PC-9 (cell line): ENCODE measurements at regions not wholly inside any gene's neighbourhood (a gene's known extent, or its start where the extent isn't known, plus 50 kb on each side); places are given as distances from the start of the nearest gene placed in this dataset.

ENCODE experiments used
- BruUV-seq: library from RNA; stranded (reverse); fragments of 400-500 nt; replicated peaks from 2 replicates; lab custom pipeline; 2021; lab: Mats Ljungman, UMichigan
- CTCF ChIA-PET: fragments of 300-600 bp; sonication (Branson Sonifier 250); formaldehyde crosslinking; loops from one replicate; lab custom pipeline; 2022; ENCODE audit warnings: antibody characterized with exemption; lab: Charles Lee
- POLR2A ChIA-PET: fragments of 300-600 bp; sonication (Branson Sonifier 250); formaldehyde crosslinking; loops from one replicate; lab custom pipeline; 2022; ENCODE audit warnings: antibody characterized with exemption; ENCODE audit not compliant: unreplicated experiment; lab: Charles Lee
- DNase-seq, 2 experiments: peaks; one replicate each; pipeline versions ENCODE4 v3.0.0 to v3.0.0-alpha.2; 2015 to 2022; ENCODE audit warnings: mixed read lengths in 1 of 2
- H2AFZ ChIP-seq: fragments of 200-600 bp; sonication (generic); 2 replicates; pipeline ENCODE4 v1.8.1; 2017; ENCODE audit warnings: antibody characterized with exemption
- H3F3A ChIP-seq: fragments of 200-600 bp; sonication (generic); 2 replicates; pipeline ENCODE4 v1.8.1; 2017; ENCODE audit warnings: antibody characterized with exemption, mild to moderate bottlenecking, low read depth; ENCODE audit not compliant: insufficient read depth
- H3K27ac ChIP-seq: fragments of 200-600 bp; sonication (generic); 2 replicates; pipeline ENCODE4 v1.6.1; 2016; ENCODE audit warnings: mixed run types
- H3K27me3 ChIP-seq: fragments of 200-600 bp; sonication (generic); 2 replicates; pipeline ENCODE4 v1.6.1; 2016; ENCODE audit warnings: low read depth, mixed run types; ENCODE audit not compliant: insufficient read depth
- H3K36me3 ChIP-seq: fragments of 200-600 bp; sonication (generic); 2 replicates; pipeline ENCODE4 v1.6.1; 2016; ENCODE audit warnings: low read depth, mixed run types
- H3K4me1 ChIP-seq: fragments of 200-600 bp; sonication (generic); replicated peaks from 2 replicates; pipeline ENCODE4 v1.6.1; 2016; ENCODE audit warnings: mixed run types; ENCODE audit not compliant: insufficient read depth
- H3K4me2 ChIP-seq: fragments of 200-600 bp; sonication (generic); 2 replicates; pipeline ENCODE4 v1.6.1; 2017; ENCODE audit warnings: mixed run types
- H3K4me3 ChIP-seq: fragments of 200-600 bp; sonication (generic); 2 replicates; pipeline ENCODE4 v1.6.1; 2016; ENCODE audit warnings: mixed run types
- H3K79me2 ChIP-seq: fragments of 200-600 bp; sonication (generic); 2 replicates; pipeline ENCODE4 v1.6.1; 2017; ENCODE audit warnings: low read depth, mixed run types
- H3K9me2 ChIP-seq: fragments of 200-600 bp; sonication (generic); 2 replicates; pipeline ENCODE4 v1.8.1; 2017; ENCODE audit warnings: mild to moderate bottlenecking; ENCODE audit not compliant: insufficient read depth
- H3K9me3 ChIP-seq: fragments of 200-600 bp; sonication (generic); 2 replicates; pipeline ENCODE4 v1.8.1; 2016; ENCODE audit warnings: low read depth; ENCODE audit not compliant: insufficient read depth
- H4K20me1 ChIP-seq: fragments of 200-600 bp; sonication (generic); 2 replicates; pipeline ENCODE4 v1.8.1; 2017; ENCODE audit not compliant: insufficient read depth
- CTCF ChIP-seq: fragments of 200-600 bp; sonication (generic); conservative IDR thresholded peaks from 2 replicates; pipeline ENCODE4 v1.6.1; 2017; ENCODE audit warnings: mixed run types, antibody characterized with exemption, mild to moderate bottlenecking, moderate library complexity
- EZH2 ChIP-seq: fragments of 200-600 bp; sonication (generic); IDR thresholded peaks from 2 replicates; pipeline ENCODE4 v1.8.0; 2017; ENCODE audit warnings: antibody characterized with exemption, low read depth
- intact Hi-C: fragments of 100-400 bp; cut with micrococcal nuclease; formaldehyde crosslinking; loops from one replicate; pipeline ENCODE4 v1.10.0; 2022; ENCODE audit not compliant: unreplicated experiment

GRCh38 chr3:193865896-193866480 lies 270.0 kb upstream of the HES1 start:
- no peaks in the 10 kb centered on the region for H3K79me2 ChIP-seq
- intact Hi-C loops = no loop called here
- H4K20me1 ChIP-seq = no peaks in the 10 kb centered on the region
- no peak overlapping the region for H3K4me3 ChIP-seq
- TF ChIP-seq EZH2 (no peak), CTCF (no peak)
- H3F3A ChIP-seq = peaks cover 23% of the 10 kb centered on the region
- no peaks in the 10 kb centered on the region for H3K9me2 ChIP-seq
- no peak overlapping the region for H2AFZ ChIP-seq
- POLR2A ChIA-PET = no interaction called here
- peak overlapping the region; percentile 9; the same call in 1 of the 2 replicates for H3K4me2 ChIP-seq
- no peaks in the 10 kb centered on the region for H3K27me3 ChIP-seq
- no TSS peak for BruUV-seq
- CTCF ChIA-PET = interaction anchor here (0.6 kb wide), 2 partner anchors 19 to 286 kb away, joined by 5 read pairs; no protein-coding TSS in a partner anchor
- H3K36me3 ChIP-seq = no peaks in the 10 kb centered on the region
- H3K9me3 ChIP-seq = no peaks in the 10 kb centered on the region; the same call in 1 of the 2 replicates
- no peak for DNase-seq
- H3K27ac ChIP-seq = 0 out of 2 replicates have a peak overlapping the region, but pooled peaks have one; percentile 1
- peaks cover 75% of the 10 kb centered on the region for H3K4me1 ChIP-seq

GRCh38 chr3:193868590-193868989 lies 267.4 kb upstream of the HES1 start:
- H4K20me1 ChIP-seq = no peaks in the 10 kb centered on the region
- H3K27ac ChIP-seq = peak overlapping the region; percentile 94
- H3K4me2 ChIP-seq = peak overlapping the region; percentile 63
- DNase-seq = no peak
- no peak overlapping the region for H2AFZ ChIP-seq
- ChIA-PET POLR2A (interaction anchor here (0.6 kb wide), 1 partner anchor 193 kb away, joined by 4 read pairs; no protein-coding TSS in a partner anchor), CTCF (no interaction called here)
- no peaks in the 10 kb centered on the region for H3K79me2 ChIP-seq
- intact Hi-C loops = no loop called here
- no peak overlapping the region for H3K4me3 ChIP-seq
- peaks cover 34% of the 10 kb centered on the region for H3F3A ChIP-seq
- TF ChIP-seq CTCF = no peak
- TF ChIP-seq EZH2 = no peak
- no peaks in the 10 kb centered on the region for H3K9me2 ChIP-seq
- H3K36me3 ChIP-seq = no peaks in the 10 kb centered on the region
- BruUV-seq = TSS peak; percentile 24
- H3K9me3 ChIP-seq = no peaks in the 10 kb centered on the region; the same call in 1 of the 2 replicates
- H3K4me1 ChIP-seq = peaks cover 73% of the 10 kb centered on the region
- no peaks in the 10 kb centered on the region for H3K27me3 ChIP-seq

- peak overlapping the region; percentile 94 for H3K27ac ChIP-seq
- peak overlapping the region; percentile 63 for H3K4me2 ChIP-seq
- no TSS peak for BruUV-seq
- H4K20me1 ChIP-seq = no peaks in the 10 kb centered on the region
- H3K36me3 ChIP-seq = no peaks in the 10 kb centered on the region
- H3K4me1 ChIP-seq = peaks cover 82% of the 10 kb centered on the region
- H3K79me2 ChIP-seq = no peaks in the 10 kb centered on the region
- H3K9me3 ChIP-seq = no peaks in the 10 kb centered on the region; the same call in 1 of the 2 replicates
- no peaks in the 10 kb centered on the region for H3K27me3 ChIP-seq
- peak; percentile 84 to 90 for DNase-seq
- POLR2A ChIA-PET = interaction anchor here (0.6 to 1.5 kb wide), 2 partner anchors 134 to 192 kb away, joined by 4 read pairs; no protein-coding TSS in a partner anchor
- intact Hi-C loops = loop anchor here (1.0 to 5.0 kb wide), 3 partner anchors 35 to 446 kb away; no protein-coding TSS in a partner anchor
- no peak for TF ChIP-seq CTCF
- TF ChIP-seq EZH2 = no peak
- H3K9me2 ChIP-seq = no peaks in the 10 kb centered on the region
- no peak overlapping the region for H2AFZ ChIP-seq
- H3K4me3 ChIP-seq = peak overlapping the region; percentile 27; the same call in 1 of the 2 replicates
- peaks cover 38% of the 10 kb centered on the region for H3F3A ChIP-seq
- CTCF ChIA-PET = interaction anchor here (0.6 to 0.7 kb wide), 2 partner anchors 16 to 204 kb away, joined by 3 to 7 read pairs; no protein-coding TSS in a partner anchor
Observed at GRCh38 chr3:193869221-193870201, 266.4 kb upstream of the HES1 start.
